PC-9 (cell line): ENCODE measurements at regions not wholly inside any gene's neighbourhood (a gene's known extent, or its start where the extent isn't known, plus 50 kb on each side); places are given as distances from the start of the nearest gene placed in this dataset.

ENCODE experiments used
- CTCF ChIP-seq: fragments of 200-600 bp; sonication (generic); conservative IDR thresholded peaks from 2 replicates; pipeline ENCODE4 v1.6.1; 2017; ENCODE audit warnings: mixed run types, antibody characterized with exemption, mild to moderate bottlenecking, moderate library complexity
- EZH2 ChIP-seq: fragments of 200-600 bp; sonication (generic); IDR thresholded peaks from 2 replicates; pipeline ENCODE4 v1.8.0; 2017; ENCODE audit warnings: antibody characterized with exemption, low read depth

GRCh38 chr10:124239696-124240095, 146.3 kb upstream of the CHST15 start:
- no peak for TF ChIP-seq CTCF
- no peak for TF ChIP-seq EZH2
